CD8-positive, alpha-beta memory T cell (primary cell): ENCODE measurements at regions not wholly inside any gene's neighbourhood (a gene's known extent, or its start where the extent isn't known, plus 50 kb on each side); places are given as distances from the start of the nearest gene placed in this dataset.
A peak's percentile ranks its signal among the peaks of the same experiment; 100 is the strongest.
"Not testable (repeated sequence)": the region's sequence is repeated elsewhere in the genome, so short reads cannot be mapped to it uniquely, and the experiment has no call there.

Source experiments
- CTCF ChIA-PET: fragments of 350-600 bp; sonication (Branson Sonifier 250); formaldehyde crosslinking; loops from one replicate; lab custom pipeline; 2021; ENCODE audit warnings: antibody characterized with exemption; lab: Charles Lee
- POLR2A ChIA-PET: fragments of 350-600 bp; sonication (Branson Sonifier 250); formaldehyde crosslinking; loops from one replicate; lab custom pipeline; 2021; ENCODE audit warnings: antibody characterized with exemption; lab: Charles Lee
- DNase-seq, 5 donors: peaks; one replicate each; pipeline versions ENCODE4 v3.0.0 to v3.0.0-alpha.2; 2020 to 2022; ENCODE audit warnings: mixed read lengths in 1 of 5
- H3K27ac ChIP-seq: one replicate; pipeline ENCODE4 v1.7.0; 2013; ENCODE audit warnings: low read depth, mild to moderate bottlenecking, low read length, moderate library complexity
- H3K27me3 ChIP-seq: 2 replicates; pipeline ENCODE4 v1.7.0; 2013; ENCODE audit warnings: low read length, mild to moderate bottlenecking; ENCODE audit not compliant: insufficient read depth, poor library complexity, severe bottlenecking
- H3K36me3 ChIP-seq: 2 replicates; pipeline ENCODE4 v1.7.0; 2013; ENCODE audit warnings: mild to moderate bottlenecking, low read length, moderate library complexity; ENCODE audit not compliant: insufficient read depth
- H3K4me1 ChIP-seq: 2 replicates; pipeline ENCODE4 v1.7.0; 2013; ENCODE audit warnings: mild to moderate bottlenecking, low read length, moderate library complexity; ENCODE audit not compliant: insufficient read depth
- H3K4me3 ChIP-seq: 2 replicates; pipeline ENCODE4 v1.7.0; 2013; ENCODE audit warnings: mild to moderate bottlenecking, low read length
- H3K9me3 ChIP-seq: 2 replicates; pipeline ENCODE4 v1.7.0; 2013; ENCODE audit warnings: mild to moderate bottlenecking, low read length
- H3K27ac Mint-ChIP-seq, 8 donors: one replicate each; pipeline ENCODE4 v1.8.0; 2020 to 2021; ENCODE audit warnings: mixed read lengths in 8 of 8, mild to moderate bottlenecking in 6 of 8, inconsistent platforms in 3 of 8, moderate library complexity in 3 of 8
- H3K27me3 Mint-ChIP-seq, 2 donors: one replicate each; pipeline ENCODE4 v1.8.0; 2020 to 2021; ENCODE audit warnings: mixed read lengths in 2 of 2, mild to moderate bottlenecking in 1 of 2, moderate library complexity in 1 of 2
- H3K36me3 Mint-ChIP-seq, 3 donors: one replicate each; pipeline ENCODE4 v1.8.0; 2020 to 2021; ENCODE audit warnings: mixed read lengths in 3 of 3, inconsistent platforms in 1 of 3, mild to moderate bottlenecking in 1 of 3
- H3K4me1 Mint-ChIP-seq, 3 donors: one replicate each; pipeline ENCODE4 v1.8.0; 2020 to 2021; ENCODE audit warnings: mixed read lengths in 3 of 3, inconsistent platforms in 1 of 3, mild to moderate bottlenecking in 1 of 3
- H3K4me3 Mint-ChIP-seq, 7 donors: one replicate each; pipeline ENCODE4 v1.8.0; 2020 to 2021; ENCODE audit warnings: mixed read lengths in 7 of 7, mild to moderate bottlenecking in 6 of 7, moderate library complexity in 4 of 7, inconsistent platforms in 2 of 7
- H3K9me3 Mint-ChIP-seq, 5 donors: one replicate each; pipeline ENCODE4 v1.8.0; 2020 to 2022; ENCODE audit warnings: mixed read lengths in 5 of 5, mild to moderate bottlenecking in 3 of 5, moderate library complexity in 2 of 5, inconsistent platforms in 1 of 5

DNA sequence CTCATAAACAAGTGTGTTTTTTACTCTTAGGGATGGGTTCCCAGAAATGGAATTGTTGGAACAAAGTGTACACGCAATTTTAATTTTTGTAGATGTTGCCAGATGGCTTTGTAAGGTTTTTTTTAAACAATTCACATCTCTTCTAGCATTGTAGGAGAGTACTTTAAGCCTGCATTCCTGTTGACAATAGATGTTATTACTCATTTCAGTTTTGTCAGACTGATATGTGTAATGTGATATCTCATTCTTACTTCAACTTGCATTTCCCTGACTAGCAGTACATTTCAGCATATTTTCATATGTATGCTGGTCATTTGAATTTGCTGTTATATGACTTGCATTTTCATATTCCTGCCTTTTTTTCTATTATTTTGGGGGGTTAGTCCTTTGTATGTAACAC, 186.6 kb upstream of the SLITRK6 start:
- no peak overlapping the region for H3K4me3 ChIP-seq
- Mint-ChIP-seq H3K27me3 (no peaks in the 10 kb centered on the region), H3K9me3 (peaks cover 0 to 31% (median 4%) of the 10 kb centered on the region in 5 donors)

DNA sequence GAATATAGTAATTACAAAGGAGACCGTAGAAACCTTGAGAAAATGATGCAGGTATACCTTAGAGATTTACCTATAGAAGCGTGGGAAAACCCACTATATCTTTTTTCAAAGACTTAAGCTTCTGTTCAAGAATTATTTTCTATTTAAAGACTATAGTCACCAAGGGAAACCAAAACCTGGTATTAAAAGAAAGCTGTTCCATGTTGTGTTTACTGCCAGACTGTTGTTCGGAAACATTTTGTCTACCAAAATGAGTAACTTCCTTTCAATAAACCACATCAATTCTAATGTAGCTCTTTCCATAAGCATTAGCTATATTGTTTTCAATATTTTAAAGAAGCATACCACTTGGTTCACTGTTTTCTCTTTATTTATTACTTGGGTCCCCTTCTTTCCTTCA, 182.9 kb upstream of the SLITRK6 start:
- H3K27me3 Mint-ChIP-seq: no peaks in the 10 kb centered on the region
- H3K9me3 Mint-ChIP-seq: peaks cover 0 to 32% (median 2%) of the 10 kb centered on the region in 5 donors
- H3K36me3 Mint-ChIP-seq: no peaks in the 10 kb centered on the region
- Histone ChIP-seq H3K27ac (no peak overlapping the region), H3K36me3 (no peaks in the 10 kb centered on the region), H3K9me3 (peaks cover 4% of the 10 kb centered on the region), H3K4me1 (no peaks in the 10 kb centered on the region), H3K4me3 (no peak overlapping the region), H3K27me3 (no peaks in the 10 kb centered on the region)
- POLR2A ChIA-PET: no interaction called here
- CTCF ChIA-PET: no interaction called here
- no peak overlapping the region for H3K27ac Mint-ChIP-seq
- no peaks in the 10 kb centered on the region for H3K4me1 Mint-ChIP-seq
- no peak for DNase-seq
- H3K4me3 Mint-ChIP-seq: no peak overlapping the region

More for the DNA sequence above, 186.6 kb upstream of the SLITRK6 start:
- H3K27ac ChIP-seq: no peak overlapping the region
- H3K27ac Mint-ChIP-seq: no peak overlapping the region
- no peaks in the 10 kb centered on the region for H3K4me1 ChIP-seq
- no peaks in the 10 kb centered on the region for H3K27me3 ChIP-seq
- no peaks in the 10 kb centered on the region for H3K4me1 Mint-ChIP-seq
- CTCF ChIA-PET: no interaction called here
- no peaks in the 10 kb centered on the region for H3K36me3 Mint-ChIP-seq
- H3K4me3 Mint-ChIP-seq: no peak overlapping the region
- no peaks in the 10 kb centered on the region for H3K36me3 ChIP-seq
- no peak for DNase-seq
- POLR2A ChIA-PET: no interaction called here
- peaks cover 4% of the 10 kb centered on the region for H3K9me3 ChIP-seq

DNA sequence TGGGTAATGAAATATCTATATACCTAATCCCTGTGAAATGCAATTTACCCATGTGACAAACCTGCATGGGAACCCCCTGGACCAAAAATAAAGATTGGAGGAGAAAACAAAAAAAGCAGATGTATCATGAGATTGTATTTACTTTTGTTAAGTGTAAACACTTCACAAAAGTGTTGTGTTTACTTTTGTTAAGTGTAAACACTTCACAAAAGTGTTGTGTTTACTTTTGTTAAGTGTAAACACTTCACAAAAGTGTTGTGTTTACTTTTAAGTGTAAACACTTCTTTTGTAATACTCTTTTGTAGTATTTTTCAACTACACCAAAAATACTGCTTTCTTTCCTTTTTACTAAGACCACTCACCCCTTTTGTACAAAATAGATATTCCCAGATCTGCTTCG, 181.2 kb upstream of the SLITRK6 start:
- H3K4me1 ChIP-seq, H3K36me3 Mint-ChIP-seq, H3K4me3 ChIP-seq, H3K27ac ChIP-seq, H3K27me3 Mint-ChIP-seq, DNase-seq, H3K27me3 ChIP-seq, H3K4me3 Mint-ChIP-seq, H3K36me3 ChIP-seq, H3K4me1 Mint-ChIP-seq, H3K9me3 ChIP-seq, POLR2A ChIA-PET, CTCF ChIA-PET: not testable (repeated sequence)
- H3K27ac Mint-ChIP-seq: peak overlapping the region in 1 of 8 donors; percentile 27
- peaks cover 0 to 31% (median 2%) of the 10 kb centered on the region in 5 donors for H3K9me3 Mint-ChIP-seq

DNA sequence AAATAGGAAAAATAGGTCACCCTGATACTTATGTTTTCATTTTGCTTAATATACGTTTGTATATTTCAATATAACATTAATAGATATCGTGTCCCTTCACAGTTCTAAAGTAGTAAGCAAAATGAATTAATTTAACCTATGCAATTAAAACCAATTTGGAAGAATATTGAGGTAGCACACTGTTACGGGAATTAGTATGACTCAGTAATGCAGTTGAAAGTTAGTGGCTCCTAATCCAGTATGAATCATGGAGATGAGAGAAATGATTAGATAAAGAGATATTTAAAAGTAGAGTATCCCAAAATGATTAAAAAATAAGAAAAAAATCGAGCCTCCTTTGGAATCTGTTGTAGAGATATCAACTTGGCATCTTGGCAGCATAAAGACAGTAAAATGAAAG, 177.0 kb upstream of the SLITRK6 start:
- no peak overlapping the region for H3K4me3 ChIP-seq
- H3K4me1 ChIP-seq: no peaks in the 10 kb centered on the region
- H3K27ac ChIP-seq: no peak overlapping the region
- no peaks in the 10 kb centered on the region for H3K27me3 ChIP-seq
- H3K27me3 Mint-ChIP-seq: no peaks in the 10 kb centered on the region
- H3K9me3 ChIP-seq: no peaks in the 10 kb centered on the region
- no peaks in the 10 kb centered on the region for H3K36me3 ChIP-seq
- H3K27ac Mint-ChIP-seq: no peak overlapping the region
- ChIA-PET POLR2A (no interaction called here), CTCF (no interaction called here)
- no peak overlapping the region for H3K4me3 Mint-ChIP-seq
- no peaks in the 10 kb centered on the region for H3K36me3 Mint-ChIP-seq
- no peak for DNase-seq
- peaks cover 2 to 25% (median 3%) of the 10 kb centered on the region in 5 donors for H3K9me3 Mint-ChIP-seq
- no peaks in the 10 kb centered on the region for H3K4me1 Mint-ChIP-seq

DNA sequence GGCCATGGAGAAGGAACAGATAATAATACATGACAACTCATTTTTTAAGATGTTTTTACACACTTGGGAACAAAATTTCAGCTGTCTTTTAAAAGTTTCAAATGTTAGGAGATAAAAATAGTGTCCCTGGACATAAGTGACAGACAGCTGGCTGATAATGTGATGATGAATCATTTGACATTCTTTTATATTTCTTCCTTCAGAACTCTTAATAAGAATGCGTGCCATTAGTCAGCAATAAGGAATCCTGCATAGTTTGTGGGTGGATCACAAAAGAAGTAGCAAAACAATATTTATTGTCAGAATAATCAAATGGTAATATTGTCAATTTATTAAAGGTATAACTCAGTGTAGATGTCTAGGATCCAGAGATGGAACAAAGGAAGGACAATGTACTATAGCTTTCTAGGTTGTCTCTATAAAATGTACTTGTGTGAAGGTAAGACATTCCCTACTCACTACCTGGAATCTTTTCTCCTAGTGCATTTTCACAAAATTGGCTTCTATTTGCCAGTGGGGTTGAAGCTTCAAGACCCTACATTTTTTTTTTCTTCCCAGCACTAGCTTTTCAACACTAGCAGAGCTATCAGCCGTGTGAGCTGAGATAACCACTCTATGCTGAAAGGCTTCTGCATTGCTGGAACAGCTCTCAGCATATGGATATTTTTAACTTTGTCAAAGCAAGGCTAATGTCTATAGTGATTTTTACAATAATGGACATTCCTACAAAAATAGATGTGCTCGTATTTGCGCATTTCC, 175.6 kb upstream of the SLITRK6 start:
- H3K4me3 ChIP-seq: no peak overlapping the region
- H3K27me3 ChIP-seq: no peaks in the 10 kb centered on the region
- H3K4me1 ChIP-seq: no peaks in the 10 kb centered on the region
- POLR2A ChIA-PET: no interaction called here
- no peak overlapping the region for H3K4me3 Mint-ChIP-seq
- H3K9me3 ChIP-seq: no peaks in the 10 kb centered on the region
- H3K27me3 Mint-ChIP-seq: no peaks in the 10 kb centered on the region
- CTCF ChIA-PET: no interaction called here
- no peaks in the 10 kb centered on the region for H3K36me3 Mint-ChIP-seq
- H3K27ac ChIP-seq: no peak overlapping the region
- H3K9me3 Mint-ChIP-seq: peaks cover 2 to 19% (median 3%) of the 10 kb centered on the region in 5 donors
- no peak for DNase-seq
- H3K4me1 Mint-ChIP-seq: no peaks in the 10 kb centered on the region
- H3K27ac Mint-ChIP-seq: no peak overlapping the region
- H3K36me3 ChIP-seq: no peaks in the 10 kb centered on the region

DNA sequence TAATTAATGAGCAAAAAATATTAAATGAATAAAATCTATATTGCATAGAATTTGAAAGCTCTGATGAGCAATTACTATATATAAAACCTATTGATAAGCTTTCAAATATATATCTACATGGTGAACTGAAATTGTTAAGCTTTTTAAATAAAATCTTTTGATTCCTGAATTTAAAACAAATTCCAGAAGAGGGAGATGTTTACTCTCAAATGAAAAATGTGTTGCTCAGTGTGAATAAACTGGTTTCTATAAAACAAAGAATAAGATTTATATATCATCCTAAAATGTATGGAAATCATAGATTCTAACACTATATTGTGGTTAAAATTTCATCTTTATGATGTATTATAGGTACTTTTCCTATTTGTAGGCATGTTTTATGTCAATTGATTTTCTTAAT, 171.5 kb upstream of the SLITRK6 start:
- no peak overlapping the region for H3K4me3 Mint-ChIP-seq
- H3K36me3 Mint-ChIP-seq: no peaks in the 10 kb centered on the region
- H3K4me1 Mint-ChIP-seq: no peaks in the 10 kb centered on the region
- Histone ChIP-seq H3K4me1 (no peaks in the 10 kb centered on the region), H3K27me3 (no peaks in the 10 kb centered on the region), H3K9me3 (no peaks in the 10 kb centered on the region), H3K27ac (no peak overlapping the region), H3K36me3 (no peaks in the 10 kb centered on the region), H3K4me3 (no peak overlapping the region)
- ChIA-PET CTCF (no interaction called here), POLR2A (no interaction called here)
- no peak for DNase-seq
- H3K27ac Mint-ChIP-seq: no peak overlapping the region
- H3K9me3 Mint-ChIP-seq: peaks cover 2 to 17% (median 5%) of the 10 kb centered on the region in 5 donors
- H3K27me3 Mint-ChIP-seq: no peaks in the 10 kb centered on the region

DNA sequence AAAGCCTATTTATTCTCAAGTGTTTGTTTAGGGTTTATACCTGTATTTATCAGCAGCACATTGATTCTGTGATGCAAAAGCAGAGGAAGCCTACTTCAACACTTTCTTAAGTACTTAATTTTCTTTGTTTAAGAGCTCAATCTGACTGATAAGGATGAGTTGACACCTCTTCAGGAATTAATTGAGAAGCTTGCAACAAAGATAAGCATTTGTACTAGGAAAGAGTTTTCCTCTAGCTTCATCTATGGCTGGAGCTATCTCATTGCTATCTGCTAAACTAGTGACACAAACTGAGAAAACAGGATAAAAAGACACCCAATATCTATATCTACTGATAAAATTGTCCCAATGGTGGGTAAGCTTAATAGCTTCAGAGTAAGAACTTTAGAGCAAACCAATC, 170.1 kb upstream of the SLITRK6 start:
- no peaks in the 10 kb centered on the region for H3K9me3 ChIP-seq
- Mint-ChIP-seq H3K36me3 (no peaks in the 10 kb centered on the region), H3K9me3 (peaks cover 2 to 19% (median 6%) of the 10 kb centered on the region in 5 donors), H3K4me1 (no peaks in the 10 kb centered on the region), H3K27ac (no peak overlapping the region), H3K27me3 (no peaks in the 10 kb centered on the region), H3K4me3 (no peak overlapping the region)
- no peak for DNase-seq
- H3K36me3 ChIP-seq: no peaks in the 10 kb centered on the region
- no peaks in the 10 kb centered on the region for H3K4me1 ChIP-seq
- POLR2A ChIA-PET: no interaction called here
- no peak overlapping the region for H3K4me3 ChIP-seq
- H3K27me3 ChIP-seq: no peaks in the 10 kb centered on the region
- no peak overlapping the region for H3K27ac ChIP-seq
- CTCF ChIA-PET: no interaction called here

DNA sequence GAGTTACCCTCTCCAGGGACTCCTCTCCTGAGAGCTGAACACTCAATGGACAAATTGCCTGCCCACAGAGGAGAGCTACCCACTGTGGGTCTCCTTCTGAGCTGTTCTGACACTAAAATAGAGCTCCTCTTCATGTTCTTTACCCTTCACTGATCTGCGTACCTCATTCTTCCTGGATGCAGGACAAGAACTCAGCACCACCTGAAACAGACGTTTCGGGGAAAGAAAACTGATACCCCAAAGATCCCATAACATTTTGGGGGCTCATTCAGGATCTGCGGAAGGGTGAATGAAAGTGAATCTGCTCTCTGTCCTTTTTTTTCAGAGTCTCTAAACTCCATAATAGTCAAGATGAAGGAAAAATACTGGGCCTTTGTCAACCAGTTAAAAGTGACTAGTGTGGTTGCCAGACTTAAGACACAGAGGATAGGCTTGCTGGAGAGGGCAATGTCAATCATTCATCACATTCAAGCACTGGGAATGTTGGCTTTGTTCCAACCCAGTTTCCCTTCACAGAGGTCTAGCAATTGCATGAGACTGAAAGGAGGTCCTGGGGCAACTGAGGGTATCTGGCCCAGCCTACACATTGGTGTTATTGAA, 136.7 kb upstream of the SLITRK6 start:
- Mint-ChIP-seq H3K4me3 (no peak overlapping the region), H3K27ac (no peak overlapping the region), H3K4me1 (no peaks in the 10 kb centered on the region), H3K27me3 (no peaks in the 10 kb centered on the region), H3K36me3 (no peaks in the 10 kb centered on the region), H3K9me3 (peaks cover 9 to 35% (median 13%) of the 10 kb centered on the region in 5 donors)
- no peak for DNase-seq
- no peak overlapping the region for H3K4me3 ChIP-seq
- no peaks in the 10 kb centered on the region for H3K4me1 ChIP-seq
- ChIA-PET POLR2A (no interaction called here), CTCF (no interaction called here)
- no peak overlapping the region for H3K27ac ChIP-seq
- H3K9me3 ChIP-seq: peaks cover 3% of the 10 kb centered on the region
- H3K36me3 ChIP-seq: no peaks in the 10 kb centered on the region
- H3K27me3 ChIP-seq: no peaks in the 10 kb centered on the region
